HEK293T (cell line): ENCODE measurements at regions not wholly inside any gene's neighbourhood (a gene's known extent, or its start where the extent isn't known, plus 50 kb on each side); places are given as distances from the start of the nearest gene placed in this dataset.

Source experiments
- BHLHE40 ChIP-seq: fragments of 450-650 bp; IDR thresholded peaks from 2 replicates; pipeline ENCODE4 v1.6.1; 2016; ENCODE audit warnings: mild to moderate bottlenecking, moderate library complexity, borderline replicate concordance
- ELF4 ChIP-seq: fragments of 450-650 bp; IDR thresholded peaks from 2 replicates; pipeline ENCODE4 v1.6.1; 2017; ENCODE audit warnings: antibody characterized with exemption
- FOXA1 ChIP-seq: fragments of 450-650 bp; IDR thresholded peaks from 2 replicates; pipeline ENCODE4 v1.6.1; 2016; ENCODE audit warnings: mild to moderate bottlenecking
- HDGF ChIP-seq: fragments of 450-650 bp; IDR thresholded peaks from 2 replicates; pipeline ENCODE4 v1.6.1; 2017; ENCODE audit warnings: antibody characterized with exemption, borderline replicate concordance
- NFRKB ChIP-seq: fragments of 450-650 bp; IDR thresholded peaks from 2 replicates; pipeline ENCODE4 v1.6.1; 2016; ENCODE audit warnings: mild to moderate bottlenecking, moderate library complexity
- PKNOX1 ChIP-seq: fragments of 450-650 bp; IDR thresholded peaks from 2 replicates; pipeline ENCODE4 v1.6.1; 2016
- SP1 ChIP-seq: fragments of 450-650 bp; IDR thresholded peaks from 2 replicates; pipeline ENCODE4 v1.6.1; 2017
- SUZ12 ChIP-seq: fragments of 450-650 bp; IDR thresholded peaks from 2 replicates; pipeline ENCODE4 v1.6.1; 2016; ENCODE audit warnings: mild to moderate bottlenecking
- TARDBP ChIP-seq: fragments of 450-650 bp; IDR thresholded peaks from 2 replicates; pipeline ENCODE4 v1.6.1; 2016

DNA sequence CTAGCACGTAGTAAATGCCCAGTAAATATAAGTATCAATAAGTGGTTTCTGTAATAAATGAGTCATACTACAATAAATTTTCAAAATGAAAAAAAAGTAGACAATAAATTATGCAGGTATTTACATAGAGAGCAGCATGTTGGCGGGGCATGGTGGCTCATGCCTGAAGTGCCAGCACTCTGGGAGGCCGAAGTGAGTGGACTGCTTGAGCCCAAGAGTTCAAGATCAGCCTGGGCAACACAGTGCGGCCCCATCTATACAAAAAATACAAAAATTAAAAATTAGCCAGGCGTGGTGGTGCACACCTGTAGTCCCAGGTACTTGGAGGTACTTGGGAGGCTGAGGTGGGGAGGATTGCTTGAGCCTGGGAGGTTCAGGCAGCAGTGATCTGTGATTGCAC is 509.3 kb upstream of the KLF6 start:
- TF ChIP-seq NFRKB (no peak), ELF4 (no peak), FOXA1 (no peak), SP1 (no peak), BHLHE40 (no peak), HDGF (no peak), SUZ12 (no peak), TARDBP (no peak), PKNOX1 (no peak)
